GM21717 (cell line): ENCODE measurements at regions not wholly inside any gene's neighbourhood (a gene's known extent, or its start where the extent isn't known, plus 50 kb on each side); places are given as distances from the start of the nearest gene placed in this dataset.
A peak's percentile ranks its signal among the peaks of the same experiment; 100 is the strongest.

Experiments used
- ATAC-seq: cut with Tn5 transposase; IDR thresholded peaks from one replicate; pipeline ENCODE4 v1.9.1; 2021; ENCODE audit warnings: mild to moderate bottlenecking, moderate library complexity; ENCODE audit not compliant: unreplicated experiment

- ATAC-seq = no peak
Measured at GRCh38 chr15:67892559-67893377, 52.9 kb upstream of the RNU6-1 start.

DNA sequence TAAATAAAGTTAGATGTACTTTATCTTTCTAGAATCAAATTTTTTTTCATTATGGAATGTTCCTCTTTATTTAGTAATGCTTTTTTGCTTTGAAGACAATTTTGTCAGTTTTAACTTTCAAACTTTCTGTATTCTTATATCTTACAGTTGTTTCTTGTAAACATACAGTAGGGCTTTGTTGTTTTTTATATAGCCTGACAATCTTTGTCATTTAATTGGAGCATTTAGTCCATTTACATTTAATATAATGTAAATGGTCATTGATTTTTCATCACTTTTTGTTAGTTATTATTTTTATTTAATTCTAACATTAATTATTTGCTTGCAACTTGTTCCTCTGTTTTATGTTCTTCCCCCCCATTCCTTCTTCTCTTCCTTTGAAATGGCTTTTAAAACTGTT, 55.4 kb upstream of the RNU6-1 start:
- no peak for ATAC-seq

DNA sequence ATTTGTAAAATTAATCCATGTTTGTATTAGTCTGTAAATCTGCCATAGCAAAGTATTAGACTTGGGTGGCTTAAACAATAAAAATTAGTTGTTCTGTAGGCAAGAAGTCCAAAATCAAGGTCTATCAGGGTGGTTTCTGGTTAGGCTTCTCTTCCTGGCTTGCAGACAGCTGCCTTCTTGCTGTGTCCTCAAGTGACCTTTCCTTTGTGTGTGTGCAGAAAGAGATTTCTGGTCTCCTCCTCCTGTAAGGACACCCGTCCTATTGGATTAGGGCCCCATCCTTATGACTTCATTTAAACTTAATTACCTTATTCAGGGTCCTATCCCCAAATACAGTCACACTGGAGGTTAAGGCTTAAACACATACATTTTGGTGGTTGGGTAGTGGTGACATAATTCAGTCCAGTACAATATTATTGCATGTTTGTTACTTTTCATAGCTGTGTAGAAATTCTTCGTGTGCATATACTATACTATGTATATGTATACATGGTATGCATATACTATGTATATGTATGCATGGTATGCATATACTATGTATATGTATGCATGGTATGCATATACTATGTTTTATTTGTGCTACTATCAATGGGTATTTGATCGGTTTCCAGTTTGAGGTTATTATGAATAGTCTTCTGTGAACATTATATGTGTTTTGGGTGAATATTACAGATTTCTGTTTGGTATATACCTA, 57.9 kb upstream of the RNU6-1 start:
- ATAC-seq = no peak

DNA sequence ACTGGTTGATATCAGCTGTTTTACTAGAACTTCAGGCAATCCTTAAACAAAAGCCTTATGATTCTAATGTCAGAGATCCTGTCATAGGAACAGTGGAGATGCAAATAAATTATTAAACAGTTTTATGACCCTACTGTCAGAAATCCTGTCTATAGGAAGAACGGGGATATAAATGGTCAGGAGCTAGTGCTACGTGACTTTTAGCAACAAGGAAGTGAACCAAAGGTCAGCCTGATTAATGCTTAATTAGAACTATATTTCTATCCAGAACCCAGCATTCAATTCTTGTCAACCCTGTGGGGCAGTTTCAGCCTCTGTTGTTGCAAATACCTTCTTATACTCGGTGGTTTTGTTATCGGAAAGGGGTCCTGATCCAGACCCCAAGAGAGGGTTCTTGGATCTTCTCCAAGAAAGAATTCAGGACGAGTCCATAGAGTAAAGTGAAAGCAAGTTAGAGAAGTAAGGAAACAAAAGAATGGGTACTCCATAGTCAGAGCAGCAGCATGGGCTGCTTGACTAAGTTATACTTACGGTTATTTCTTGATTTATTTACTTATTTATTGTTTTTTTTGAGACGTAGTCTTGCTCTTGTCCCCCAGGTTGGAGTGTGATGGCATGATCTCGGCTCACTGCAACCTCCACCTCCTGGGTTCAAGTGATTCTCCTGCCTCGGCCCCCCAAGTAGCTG, 59.9 kb upstream of the RNU6-1 start:
- no peak for ATAC-seq

- ATAC-seq = no peak
Measured at GRCh38 chr15:67900621-67901147, 60.8 kb upstream of the RNU6-1 start.

DNA sequence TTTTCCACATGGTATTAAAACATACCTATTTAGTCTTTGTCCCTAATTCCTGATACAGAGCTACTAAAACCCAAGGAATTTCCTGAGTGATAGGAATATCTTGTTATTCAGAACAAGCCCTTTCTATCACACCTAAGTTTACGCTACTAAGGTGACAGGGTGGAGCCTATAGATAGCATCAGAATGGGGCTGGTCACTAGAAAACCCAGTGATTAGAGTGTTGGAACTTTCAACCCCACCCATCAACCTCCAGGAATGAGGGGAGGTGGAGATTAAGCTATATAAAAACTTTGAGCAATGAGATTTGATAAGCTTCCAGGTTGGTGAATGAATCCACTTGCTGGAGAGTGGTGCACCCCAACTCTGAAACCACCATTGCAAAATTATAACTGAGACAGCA, 62.1 kb upstream of the RNU6-1 start:
- no peak for ATAC-seq

- no peak for ATAC-seq
Measured at GRCh38 chr15:67902579-67903009, 62.7 kb upstream of the RNU6-1 start.

DNA sequence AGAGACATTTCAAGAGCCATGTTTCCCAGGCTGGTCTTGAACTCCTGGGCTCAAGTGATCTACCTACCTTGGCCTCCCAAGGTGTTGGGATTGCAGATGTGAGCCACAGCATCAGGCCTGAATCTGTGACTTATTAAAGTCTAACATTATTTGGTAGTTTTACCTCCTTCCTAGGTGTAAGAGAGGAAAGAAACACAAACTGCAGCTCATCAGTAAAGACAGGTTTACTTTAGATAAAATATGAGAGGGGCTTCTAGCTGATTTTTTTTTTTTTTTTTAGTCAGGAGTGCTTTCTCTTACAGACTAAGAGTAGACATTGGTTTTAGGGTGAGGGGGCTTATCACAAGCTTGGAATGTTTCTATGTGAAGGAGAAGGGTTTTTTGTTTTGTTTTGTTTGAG, 63.9 kb upstream of the RNU6-1 start:
- no peak for ATAC-seq

DNA sequence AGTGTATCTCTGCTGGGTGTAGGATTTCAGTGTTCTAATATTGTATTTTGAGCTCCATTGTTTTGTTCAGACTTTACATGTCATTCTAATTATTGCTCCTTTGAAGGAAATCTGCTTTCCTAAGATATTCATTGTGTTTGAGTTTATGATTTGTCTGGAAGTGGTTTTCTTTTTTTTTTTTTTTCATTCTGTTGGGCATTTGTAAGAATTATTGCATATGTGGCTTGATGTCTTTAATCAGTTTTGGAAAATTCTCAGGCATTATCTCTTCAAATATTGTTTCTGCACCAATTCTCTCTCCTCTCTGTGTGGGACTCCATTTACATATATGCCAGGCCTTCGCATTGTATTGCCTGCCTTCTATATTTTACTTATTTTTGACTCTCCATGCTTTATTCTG, 65.8 kb upstream of the RNU6-1 start:
- ATAC-seq = no peak

- ATAC-seq = no peak
Measured at GRCh38 chr15:67906382-67906781, 66.5 kb upstream of the RNU6-1 start.

GRCh38 chr15:67907184-67907723, 67.4 kb upstream of the RNU6-1 start:
- no peak for ATAC-seq

GRCh38 chr15:67908756-67909155, 68.9 kb upstream of the RNU6-1 start:
- no peak for ATAC-seq

DNA sequence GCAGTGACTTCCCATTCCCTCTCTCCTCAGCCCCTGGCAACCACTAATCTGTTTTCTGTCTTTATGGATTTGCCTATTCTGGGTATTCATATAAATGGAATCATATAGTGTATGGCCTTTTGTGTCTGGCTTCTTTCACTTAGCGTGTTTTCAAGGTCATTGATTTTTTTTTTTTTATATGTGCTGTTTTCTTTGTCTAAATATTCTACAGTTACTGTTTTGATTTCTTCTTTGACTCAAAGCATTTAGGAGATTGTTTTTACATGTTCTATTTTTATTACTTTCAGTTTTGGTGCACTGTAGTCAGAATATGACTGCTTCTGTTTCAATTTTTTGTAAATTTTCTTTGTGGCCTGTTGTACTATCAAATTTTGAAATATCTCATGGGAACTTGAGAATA, 71.9 kb upstream of the RNU6-1 start:
- peak; percentile 50 for ATAC-seq

DNA sequence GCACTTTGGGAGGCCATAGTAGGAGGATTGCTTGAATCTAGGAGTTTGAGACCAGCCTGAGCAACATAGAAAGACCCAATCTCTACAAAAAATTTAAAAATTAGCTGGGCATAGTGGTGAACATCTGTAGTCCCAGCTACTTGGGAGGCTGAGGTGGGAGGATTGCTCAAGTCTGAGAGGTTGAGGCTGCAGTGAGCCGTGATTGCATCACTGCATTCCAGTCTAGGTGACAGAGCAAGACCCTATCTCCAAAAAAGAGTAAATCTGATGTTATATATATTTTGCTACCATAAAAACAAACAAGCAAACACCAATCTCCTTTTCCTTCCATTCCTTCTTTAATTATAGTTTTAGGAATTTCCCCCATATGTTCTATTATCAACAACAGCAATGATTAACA, 74.2 kb upstream of the RNU6-1 start:
- no peak for ATAC-seq

- no peak for ATAC-seq
Measured at GRCh38 chr15:67914537-67915460, 75.0 kb upstream of the RNU6-1 start.

- ATAC-seq = no peak
Measured at GRCh38 chr15:67915461-67916374, 75.9 kb upstream of the RNU6-1 start.

DNA sequence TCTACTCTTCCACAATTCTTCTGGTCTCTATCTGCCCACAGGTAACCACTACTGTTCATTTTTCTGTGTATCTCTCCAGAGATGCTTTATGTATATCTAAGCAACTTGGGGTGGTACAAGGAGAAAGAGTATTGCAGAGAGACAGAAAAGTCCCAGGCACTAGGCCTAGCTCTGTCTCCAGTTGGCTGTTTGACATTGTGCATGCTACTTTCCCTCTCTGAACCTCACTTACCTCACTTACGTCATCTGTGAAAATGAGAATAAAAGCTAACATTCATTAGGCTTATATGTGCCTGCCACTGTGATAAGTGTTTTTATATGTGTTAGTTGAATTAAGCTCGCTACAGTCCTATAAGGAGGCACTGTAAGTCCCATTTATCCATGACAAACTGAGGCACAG, 76.7 kb upstream of the RNU6-1 start:
- no peak for ATAC-seq

GRCh38 chr15:67917037-67917436, 77.2 kb upstream of the RNU6-1 start:
- ATAC-seq = no peak

GRCh38 chr15:67917636-67918035, 77.8 kb upstream of the RNU6-1 start:
- no peak for ATAC-seq
